ENCODE measurements at regions not wholly inside any gene's neighbourhood (a gene's known extent, or its start where the extent isn't known, plus 50 kb on each side); places are given as distances from the start of the nearest gene placed in this dataset.

GRCh38 chr11:24196733-24197132 is 300.1 kb upstream of the LUZP2 start:
- Histone ChIP-seq H3K9me1 (ENCODE audit: control insufficient read depth, extremely low read depth, insufficient read depth, low read length) (no peaks in the 10 kb centered on the region), H3K27me3 (ENCODE audit: control insufficient read depth, extremely low read depth, insufficient read depth, low read length) (no peaks in the 10 kb centered on the region), H3K4me2 (ENCODE audit: control insufficient read depth, extremely low read depth, insufficient read depth, low read depth, low read length) (no peak overlapping the region), H3K27ac (ENCODE audit: control insufficient read depth, insufficient read depth, low read length) (no peak overlapping the region), H3K79me2 (ENCODE audit: control insufficient read depth, insufficient read depth, low read length) (no peaks in the 10 kb centered on the region), H2AFZ (ENCODE audit: control insufficient read depth, low read length) (no peak overlapping the region), H3K4me1 (ENCODE audit: control insufficient read depth, extremely low read depth, insufficient read depth, low read length) (no peaks in the 10 kb centered on the region), H4K20me1 (ENCODE audit: control insufficient read depth, extremely low read depth, insufficient read depth, low read length) (no peaks in the 10 kb centered on the region), H3K9ac (ENCODE audit: control insufficient read depth, extremely low read depth, insufficient read depth, low read length) (no peak overlapping the region), H3K36me3 (ENCODE audit: control insufficient read depth in 2 of 2, extremely low read depth in 1 of 2, insufficient read depth in 2 of 2, low read length in 2 of 2) (no peaks in the 10 kb centered on the region), H3K4me3 (ENCODE audit: control insufficient read depth in 2 of 3, extremely low read depth in 1 of 3, insufficient read depth in 2 of 3, low read depth in 1 of 3, low read length in 3 of 3) (no peak overlapping the region), H3K9me3 (ENCODE audit: control insufficient read depth, low read depth, low read length) (no peaks in the 10 kb centered on the region)
- FAIRE-seq (no peak), DNase-seq (ENCODE audit: low read depth, low spot score) (no peak)
- TF ChIP-seq CTCF (optimal IDR thresholded peaks at IDR 0.05 in 1 of 3, IDR thresholded peaks at IDR 0.05 in 1 of 3, conservative IDR thresholded peaks at IDR 0.05 in 1 of 3; ENCODE audit: extremely low read depth in 1 of 3, insufficient read depth in 2 of 3, low read length in 3 of 3) (no peak), EZH2 (IDR thresholded peaks at IDR 0.05; ENCODE audit: low read length) (no peak)
- dilution Hi-C loops (cut with MboI; ENCODE audit: extremely low pct_ligation_motif_present, low sequenced_read_pairs), result no loop called here

GRCh38 chr11:24198481-24198880 is 298.4 kb upstream of the LUZP2 start:
- Histone ChIP-seq H3K4me1 (ENCODE audit: control insufficient read depth, extremely low read depth, insufficient read depth, low read length) (no peaks in the 10 kb centered on the region), H3K27me3 (ENCODE audit: control insufficient read depth, extremely low read depth, insufficient read depth, low read length) (no peaks in the 10 kb centered on the region), H3K79me2 (ENCODE audit: control insufficient read depth, insufficient read depth, low read length) (no peaks in the 10 kb centered on the region), H3K9me3 (ENCODE audit: control insufficient read depth, low read depth, low read length) (no peaks in the 10 kb centered on the region), H4K20me1 (ENCODE audit: control insufficient read depth, extremely low read depth, insufficient read depth, low read length) (no peaks in the 10 kb centered on the region), H3K36me3 (ENCODE audit: control insufficient read depth in 2 of 2, extremely low read depth in 1 of 2, insufficient read depth in 2 of 2, low read length in 2 of 2) (no peaks in the 10 kb centered on the region), H3K27ac (ENCODE audit: control insufficient read depth, insufficient read depth, low read length) (no peak overlapping the region), H3K9me1 (ENCODE audit: control insufficient read depth, extremely low read depth, insufficient read depth, low read length) (no peaks in the 10 kb centered on the region), H3K4me2 (ENCODE audit: control insufficient read depth, extremely low read depth, insufficient read depth, low read depth, low read length) (no peak overlapping the region), H3K9ac (ENCODE audit: control insufficient read depth, extremely low read depth, insufficient read depth, low read length) (no peak overlapping the region), H3K4me3 (ENCODE audit: control insufficient read depth in 2 of 3, extremely low read depth in 1 of 3, insufficient read depth in 2 of 3, low read depth in 1 of 3, low read length in 3 of 3) (no peak overlapping the region), H2AFZ (ENCODE audit: control insufficient read depth, low read length) (no peak overlapping the region)
- TF ChIP-seq CTCF (optimal IDR thresholded peaks at IDR 0.05 in 1 of 3, IDR thresholded peaks at IDR 0.05 in 1 of 3, conservative IDR thresholded peaks at IDR 0.05 in 1 of 3; ENCODE audit: extremely low read depth in 1 of 3, insufficient read depth in 2 of 3, low read length in 3 of 3) (no peak), EZH2 (IDR thresholded peaks at IDR 0.05; ENCODE audit: low read length) (no peak)
- no peak for FAIRE-seq
- no peak for DNase-seq (ENCODE audit: low read depth, low spot score)
- dilution Hi-C loops (cut with MboI; ENCODE audit: extremely low pct_ligation_motif_present, low sequenced_read_pairs), result no loop called here
